Mucosa of rectum (tissue), 2 donors: ENCODE measurements at regions not wholly inside any gene's neighbourhood (a gene's known extent, or its start where the extent isn't known, plus 50 kb on each side); places are given as distances from the start of the nearest gene placed in this dataset.
"Not testable (repeated sequence)": the region's sequence is repeated elsewhere in the genome, so short reads cannot be mapped to it uniquely, and the experiment has no call there.

Experiments
- H3K27ac ChIP-seq, 2 donors: one replicate each; pipeline ENCODE4 v1.7.0; 2013; ENCODE audit warnings: inconsistent platforms in 2 of 2, low read depth in 2 of 2, low read length in 2 of 2
- H3K27me3 ChIP-seq, 2 donors: one replicate each; pipeline ENCODE4 v1.7.0; 2013; ENCODE audit warnings: low read length in 2 of 2; ENCODE audit not compliant: control insufficient read depth in 2 of 2, insufficient read depth in 2 of 2
- H3K36me3 ChIP-seq, 2 donors: one replicate each; pipeline ENCODE4 v1.7.0; 2013; ENCODE audit warnings: low read length in 2 of 2; ENCODE audit not compliant: control insufficient read depth in 2 of 2, insufficient read depth in 2 of 2
- H3K4me1 ChIP-seq, 2 donors: one replicate each; pipeline ENCODE4 v1.7.0; 2013; ENCODE audit warnings: low read length in 2 of 2, mild to moderate bottlenecking in 1 of 2; ENCODE audit not compliant: control insufficient read depth in 2 of 2, insufficient read depth in 2 of 2
- H3K4me3 ChIP-seq, 2 donors: one replicate each; pipeline ENCODE4 v1.7.0; 2013; ENCODE audit warnings: low read length in 2 of 2
- H3K9ac ChIP-seq, 2 donors: one replicate each; pipeline ENCODE4 v1.7.0; 2013; ENCODE audit warnings: low read length in 2 of 2, low read depth in 1 of 2, mild to moderate bottlenecking in 1 of 2
- H3K9me3 ChIP-seq, 2 donors: one replicate each; pipeline ENCODE4 v1.7.0; 2013; ENCODE audit warnings: low read length in 2 of 2; ENCODE audit not compliant: control insufficient read depth in 2 of 2
- donor health status: healthy.
- donor health status: Normal muscosa, but diverticular disease.

DNA sequence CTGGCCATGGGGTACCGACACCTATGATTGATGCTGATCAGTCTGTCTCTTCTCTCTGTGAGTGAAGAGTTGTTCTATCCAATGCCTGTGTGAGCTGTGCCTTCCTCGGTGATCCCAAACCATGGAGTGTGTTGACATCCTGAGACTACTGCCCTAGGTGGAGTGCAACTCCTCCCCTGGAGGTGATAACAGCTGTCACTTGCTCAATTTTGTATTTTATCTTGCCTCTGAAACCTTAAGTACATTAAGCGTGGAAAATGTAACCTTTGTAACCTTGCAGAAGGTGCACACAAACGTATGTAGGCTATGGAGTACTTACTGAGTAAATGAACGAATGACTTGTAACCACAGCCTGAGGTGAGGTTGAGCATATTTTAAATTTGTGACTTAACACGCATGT lies 256.2 kb downstream of the FNDC1 start:
- Histone ChIP-seq H3K9me3 (no peaks in the 10 kb centered on the region), H3K4me3 (no peak overlapping the region), H3K36me3 (no peaks in the 10 kb centered on the region), H3K4me1 (no peaks in the 10 kb centered on the region), H3K27me3 (no peaks in the 10 kb centered on the region), H3K9ac (no peak overlapping the region), H3K27ac (no peak overlapping the region)

- no peaks in the 10 kb centered on the region for H3K27me3 ChIP-seq
- H3K9me3 ChIP-seq = no peaks in the 10 kb centered on the region
- H3K9ac ChIP-seq = no peak overlapping the region
- H3K4me3 ChIP-seq = no peak overlapping the region
- H3K4me1 ChIP-seq = no peaks in the 10 kb centered on the region
- no peak overlapping the region for H3K27ac ChIP-seq
- no peaks in the 10 kb centered on the region for H3K36me3 ChIP-seq
Measured at GRCh38 chr6:159422041-159422984, 253.1 kb downstream of the FNDC1 start.

DNA sequence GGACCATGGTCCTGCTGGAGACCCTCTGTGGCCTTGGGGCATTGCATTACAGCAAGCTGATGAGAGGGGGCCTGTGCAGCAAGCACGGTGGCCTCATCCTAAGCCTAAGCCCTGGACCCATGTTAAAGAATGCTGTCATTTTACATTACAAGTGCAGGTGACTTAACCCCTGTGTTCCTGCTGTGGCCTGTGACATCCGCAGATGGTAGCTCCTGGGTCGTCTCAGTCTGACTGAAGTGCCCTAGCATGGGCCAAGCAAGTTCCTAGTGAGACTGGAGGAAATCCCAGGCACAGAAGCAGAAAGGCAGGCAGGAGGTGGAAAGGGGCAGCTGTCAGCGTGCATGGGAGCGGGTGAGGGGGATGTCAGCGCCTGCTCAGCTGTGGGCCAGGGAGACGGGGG lies 252.4 kb downstream of the FNDC1 start:
- H3K36me3 ChIP-seq = no peaks in the 10 kb centered on the region
- no peak overlapping the region for H3K4me3 ChIP-seq
- no peaks in the 10 kb centered on the region for H3K4me1 ChIP-seq
- H3K9ac ChIP-seq = no peak overlapping the region
- no peak overlapping the region for H3K27ac ChIP-seq
- H3K9me3 ChIP-seq = no peaks in the 10 kb centered on the region
- H3K27me3 ChIP-seq = no peaks in the 10 kb centered on the region

GRCh38 chr6:159418997-159419396 lies 249.8 kb downstream of the FNDC1 start:
- no peaks in the 10 kb centered on the region for H3K36me3 ChIP-seq
- H3K9me3 ChIP-seq = peaks cover 0 to 3% of the 10 kb centered on the region in 2 donors
- H3K9ac ChIP-seq = no peak overlapping the region
- H3K4me1 ChIP-seq = no peaks in the 10 kb centered on the region
- H3K27ac ChIP-seq = no peak overlapping the region
- no peaks in the 10 kb centered on the region for H3K27me3 ChIP-seq
- H3K4me3 ChIP-seq = no peak overlapping the region

GRCh38 chr6:159416891-159417560 lies 247.8 kb downstream of the FNDC1 start:
- no peaks in the 10 kb centered on the region for H3K36me3 ChIP-seq
- no peak overlapping the region for H3K27ac ChIP-seq
- H3K27me3 ChIP-seq = no peaks in the 10 kb centered on the region
- no peaks in the 10 kb centered on the region for H3K4me1 ChIP-seq
- H3K9ac ChIP-seq = no peak overlapping the region
- no peak overlapping the region for H3K4me3 ChIP-seq
- peaks cover 0 to 3% of the 10 kb centered on the region in 2 donors for H3K9me3 ChIP-seq

DNA sequence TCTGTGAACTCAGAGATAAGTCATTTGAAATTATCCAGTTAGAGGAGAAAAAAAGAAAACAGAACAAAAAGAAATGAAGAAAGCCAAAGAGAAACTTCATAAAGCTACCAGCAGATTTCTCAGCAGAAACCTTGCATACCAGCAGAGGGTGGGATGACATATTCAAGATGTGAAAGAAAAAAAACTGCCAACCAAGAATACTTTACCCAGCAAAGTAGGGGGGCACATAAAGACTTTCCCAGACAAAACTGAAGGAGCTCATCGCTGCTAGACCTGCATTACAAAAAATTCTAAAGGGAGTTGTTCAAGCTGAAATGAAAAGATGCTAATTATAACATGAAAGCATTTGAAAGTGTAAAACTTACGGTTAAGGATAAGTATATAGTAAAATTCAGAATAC lies 246.3 kb downstream of the FNDC1 start:
- Histone ChIP-seq H3K36me3 (no peaks in the 10 kb centered on the region), H3K9ac (no peak overlapping the region), H3K4me1 (no peaks in the 10 kb centered on the region), H3K27me3 (no peaks in the 10 kb centered on the region), H3K4me3 (no peak overlapping the region), H3K27ac (no peak overlapping the region), H3K9me3 (peaks cover 0 to 3% of the 10 kb centered on the region in 2 donors)

GRCh38 chr6:159414711-159415110 lies 245.5 kb downstream of the FNDC1 start:
- Histone ChIP-seq H3K27me3 (no peaks in the 10 kb centered on the region), H3K9ac (no peak overlapping the region), H3K4me3 (no peak overlapping the region), H3K9me3 (peaks cover 0 to 3% of the 10 kb centered on the region in 2 donors), H3K36me3 (no peaks in the 10 kb centered on the region), H3K4me1 (no peaks in the 10 kb centered on the region), H3K27ac (no peak overlapping the region)

- not testable (repeated sequence) for H3K27me3 ChIP-seq, H3K4me1 ChIP-seq, H3K9me3 ChIP-seq, H3K36me3 ChIP-seq, H3K4me3 ChIP-seq, H3K9ac ChIP-seq, H3K27ac ChIP-seq
Measured at GRCh38 chr6:159407211-159407780, 238.1 kb downstream of the FNDC1 start.

- no peaks in the 10 kb centered on the region for H3K36me3 ChIP-seq
- H3K4me3 ChIP-seq = no peak overlapping the region
- no peaks in the 10 kb centered on the region for H3K27me3 ChIP-seq
- no peak overlapping the region for H3K27ac ChIP-seq
- no peak overlapping the region for H3K9ac ChIP-seq
- H3K4me1 ChIP-seq = no peaks in the 10 kb centered on the region
- no peaks in the 10 kb centered on the region for H3K9me3 ChIP-seq
Measured at GRCh38 chr6:159404296-159404695, 235.1 kb downstream of the FNDC1 start.

- no peaks in the 10 kb centered on the region for H3K4me1 ChIP-seq
- H3K27ac ChIP-seq = no peak overlapping the region
- no peaks in the 10 kb centered on the region for H3K27me3 ChIP-seq
- H3K9ac ChIP-seq = no peak overlapping the region
- H3K4me3 ChIP-seq = no peak overlapping the region
- no peaks in the 10 kb centered on the region for H3K36me3 ChIP-seq
- no peaks in the 10 kb centered on the region for H3K9me3 ChIP-seq
Measured at GRCh38 chr6:159400826-159401225, 231.6 kb downstream of the FNDC1 start.
